Prostate gland (tissue), 2 donors: ENCODE measurements at regions not wholly inside any gene's neighbourhood (a gene's known extent, or its start where the extent isn't known, plus 50 kb on each side); places are given as distances from the start of the nearest gene placed in this dataset.

ENCODE experiments used
- POLR2A ChIP-seq: fragments of 450-650 bp; IDR thresholded peaks from one replicate; pipeline ENCODE4 v1.6.1; 2016; ENCODE audit warnings: antibody characterized with exemption, mild to moderate bottlenecking
- POLR2AphosphoS5 ChIP-seq: sonication (generic); formaldehyde crosslinking; IDR thresholded peaks from one replicate; pipeline ENCODE4 v1.6.1; 2017; ENCODE audit warnings: antibody characterized with exemption
- TF ChIP-seq, protein P1 (sequence below), 4 experiments: fragments of 200-600 bp in 2 of 4; fragments of 450-650 bp in 2 of 4; sonication (generic) in 2 of 4; IDR thresholded peaks; 1 replicate in 3 of 4; 2 replicates in 1 of 4; pipeline ENCODE4 v1.5.1; 2016 to 2019; ENCODE audit warnings: antibody characterized with exemption in 4 of 4, mild to moderate bottlenecking in 2 of 4, moderate library complexity in 2 of 4

DNA sequence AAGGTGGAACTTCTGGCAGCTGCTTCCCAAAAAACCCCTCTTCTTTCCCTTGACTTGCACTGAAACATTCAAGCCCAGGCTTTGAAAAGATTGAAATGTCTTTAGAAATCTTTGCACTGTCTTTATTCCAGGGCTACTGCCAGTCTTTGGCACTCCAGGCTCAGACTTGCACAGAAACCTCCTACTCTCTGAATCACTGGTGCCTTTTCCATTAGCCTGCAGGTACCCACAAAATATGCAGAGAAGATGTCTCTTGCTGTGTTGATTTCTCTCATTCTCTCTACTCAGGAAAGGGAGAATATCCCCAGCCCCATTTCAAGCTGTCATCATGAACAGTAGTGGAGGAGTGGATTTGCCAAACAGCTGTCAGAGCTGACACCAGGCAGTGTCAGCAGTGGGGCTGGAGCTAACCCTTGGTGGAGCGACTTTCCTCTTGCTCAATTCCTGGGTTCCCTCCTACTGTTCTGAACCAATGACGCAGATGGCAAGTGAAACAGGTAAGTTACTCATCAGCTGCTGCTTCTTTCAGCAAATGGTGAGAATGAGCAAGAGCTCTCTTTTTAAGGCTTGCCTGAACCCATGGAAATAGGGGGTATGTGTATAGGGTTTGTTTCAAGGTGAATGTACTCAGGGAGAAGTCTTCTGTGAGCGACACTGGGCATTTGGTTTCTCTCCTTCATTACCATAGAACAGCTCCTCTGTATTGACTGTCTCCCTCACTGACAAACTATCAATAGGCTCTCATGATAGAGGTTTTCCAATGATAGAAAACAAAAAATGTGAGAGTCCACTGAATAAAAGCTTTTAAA lies 362.4 kb downstream of the ADRA2A start:
- TF ChIP-seq, protein P1, sequence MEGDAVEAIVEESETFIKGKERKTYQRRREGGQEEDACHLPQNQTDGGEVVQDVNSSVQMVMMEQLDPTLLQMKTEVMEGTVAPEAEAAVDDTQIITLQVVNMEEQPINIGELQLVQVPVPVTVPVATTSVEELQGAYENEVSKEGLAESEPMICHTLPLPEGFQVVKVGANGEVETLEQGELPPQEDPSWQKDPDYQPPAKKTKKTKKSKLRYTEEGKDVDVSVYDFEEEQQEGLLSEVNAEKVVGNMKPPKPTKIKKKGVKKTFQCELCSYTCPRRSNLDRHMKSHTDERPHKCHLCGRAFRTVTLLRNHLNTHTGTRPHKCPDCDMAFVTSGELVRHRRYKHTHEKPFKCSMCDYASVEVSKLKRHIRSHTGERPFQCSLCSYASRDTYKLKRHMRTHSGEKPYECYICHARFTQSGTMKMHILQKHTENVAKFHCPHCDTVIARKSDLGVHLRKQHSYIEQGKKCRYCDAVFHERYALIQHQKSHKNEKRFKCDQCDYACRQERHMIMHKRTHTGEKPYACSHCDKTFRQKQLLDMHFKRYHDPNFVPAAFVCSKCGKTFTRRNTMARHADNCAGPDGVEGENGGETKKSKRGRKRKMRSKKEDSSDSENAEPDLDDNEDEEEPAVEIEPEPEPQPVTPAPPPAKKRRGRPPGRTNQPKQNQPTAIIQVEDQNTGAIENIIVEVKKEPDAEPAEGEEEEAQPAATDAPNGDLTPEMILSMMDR (IDR thresholded peaks at IDR 0.05), result no peak
- TF ChIP-seq POLR2AphosphoS5 (no peak), POLR2A (no peak)
